ENCODE measurements at regions not wholly inside any gene's neighbourhood (a gene's known extent, or its start where the extent isn't known, plus 50 kb on each side); places are given as distances from the start of the nearest gene placed in this dataset.

DNA sequence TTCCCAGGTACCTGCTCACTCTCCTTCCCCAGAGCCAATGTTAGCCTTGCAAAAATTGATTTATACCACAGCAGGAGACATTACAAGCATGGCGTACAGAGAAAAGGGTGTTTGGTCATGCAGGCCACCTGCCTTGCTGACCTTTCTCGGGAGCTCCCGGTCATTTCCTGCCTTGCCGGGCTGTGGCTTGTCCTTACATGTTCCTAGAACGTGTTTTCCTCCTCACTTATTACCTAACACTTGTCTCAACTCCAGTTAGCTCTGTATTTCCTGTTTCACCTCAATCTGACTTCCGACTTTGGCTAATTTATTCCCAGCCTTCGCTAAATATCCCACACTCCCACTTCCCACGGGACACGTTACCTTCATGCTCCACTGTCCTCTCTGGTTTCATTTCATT lies 282.5 kb downstream of the ICE1 start:
- H3K9me3 ChIP-seq (replicated peaks; ENCODE audit: control insufficient read depth, insufficient read depth, low read length): no peaks in the 10 kb centered on the region
- DNase-seq (ENCODE audit: low read depth, low spot score): no peak
- ChIA-PET CTCF (no interaction called here), POLR2A (no interaction called here)
- no peaks in the 10 kb centered on the region for H3K9me1 ChIP-seq (replicated peaks; ENCODE audit: control insufficient read depth, extremely low read depth, insufficient read depth, low read length)
- H3K79me2 ChIP-seq (ENCODE audit: control insufficient read depth, insufficient read depth, low read length): no peaks in the 10 kb centered on the region
- H3K4me2 ChIP-seq (ENCODE audit: insufficient read depth, low read length): no peak overlapping the region
- intact Hi-C loops (cut with micrococcal nuclease): no loop called here
- TF ChIP-seq POLR2A (IDR thresholded peaks at IDR 0.05; ENCODE audit: low read depth, low read length) (no peak), EZH2 (IDR thresholded peaks at IDR 0.05; ENCODE audit: borderline replicate concordance, low read depth, low read length, severe bottlenecking) (no peak), GATA2 (IDR thresholded peaks at IDR 0.05; ENCODE audit: insufficient read depth, insufficient read length, low read depth, low read length) (no peak), MYC (IDR thresholded peaks at IDR 0.05; ENCODE audit: low read depth, low read length) (no peak), JUN (IDR thresholded peaks at IDR 0.05; ENCODE audit: borderline replicate concordance, insufficient read depth, insufficient read length, low read depth) (no peak), POLR2AphosphoS5 (IDR thresholded peaks at IDR 0.05; ENCODE audit: insufficient read depth, low read depth, low read length) (no peak), FOS (IDR thresholded peaks at IDR 0.05; ENCODE audit: borderline replicate concordance, insufficient read depth, low read length) (no peak)
- TF ChIP-seq, protein P1, sequence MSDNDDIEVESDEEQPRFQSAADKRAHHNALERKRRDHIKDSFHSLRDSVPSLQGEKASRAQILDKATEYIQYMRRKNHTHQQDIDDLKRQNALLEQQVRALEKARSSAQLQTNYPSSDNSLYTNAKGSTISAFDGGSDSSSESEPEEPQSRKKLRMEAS (IDR thresholded peaks at IDR 0.05; ENCODE audit: insufficient read depth, insufficient read length): no peak
- TF ChIP-seq, protein P2, sequence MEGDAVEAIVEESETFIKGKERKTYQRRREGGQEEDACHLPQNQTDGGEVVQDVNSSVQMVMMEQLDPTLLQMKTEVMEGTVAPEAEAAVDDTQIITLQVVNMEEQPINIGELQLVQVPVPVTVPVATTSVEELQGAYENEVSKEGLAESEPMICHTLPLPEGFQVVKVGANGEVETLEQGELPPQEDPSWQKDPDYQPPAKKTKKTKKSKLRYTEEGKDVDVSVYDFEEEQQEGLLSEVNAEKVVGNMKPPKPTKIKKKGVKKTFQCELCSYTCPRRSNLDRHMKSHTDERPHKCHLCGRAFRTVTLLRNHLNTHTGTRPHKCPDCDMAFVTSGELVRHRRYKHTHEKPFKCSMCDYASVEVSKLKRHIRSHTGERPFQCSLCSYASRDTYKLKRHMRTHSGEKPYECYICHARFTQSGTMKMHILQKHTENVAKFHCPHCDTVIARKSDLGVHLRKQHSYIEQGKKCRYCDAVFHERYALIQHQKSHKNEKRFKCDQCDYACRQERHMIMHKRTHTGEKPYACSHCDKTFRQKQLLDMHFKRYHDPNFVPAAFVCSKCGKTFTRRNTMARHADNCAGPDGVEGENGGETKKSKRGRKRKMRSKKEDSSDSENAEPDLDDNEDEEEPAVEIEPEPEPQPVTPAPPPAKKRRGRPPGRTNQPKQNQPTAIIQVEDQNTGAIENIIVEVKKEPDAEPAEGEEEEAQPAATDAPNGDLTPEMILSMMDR (IDR thresholded peaks at IDR 0.05; ENCODE audit: extremely low read depth in 1 of 2, insufficient read depth in 1 of 2, low read depth in 1 of 2, low read length in 2 of 2): no peak
- H3K27ac ChIP-seq (ENCODE audit: insufficient read depth, low read depth, low read length): no peak overlapping the region
- H3K9ac ChIP-seq (replicated peaks; ENCODE audit: extremely low read depth, insufficient read depth, low read length): no peak overlapping the region
- no peak overlapping the region for H3K4me3 ChIP-seq (replicated peaks in 1 of 3; ENCODE audit: insufficient read depth in 1 of 3, low read depth in 1 of 3, low read length in 3 of 3)
- FAIRE-seq: no peak
- H2AFZ ChIP-seq (ENCODE audit: low read depth, low read length): no peak overlapping the region
- H3K27me3 ChIP-seq (ENCODE audit: control insufficient read depth in 2 of 2, insufficient read depth in 2 of 2, low read length in 2 of 2): no peaks in the 10 kb centered on the region
- H4K20me1 ChIP-seq (replicated peaks; ENCODE audit: control insufficient read depth, extremely low read depth, insufficient read depth, low read length): no peaks in the 10 kb centered on the region
- no peaks in the 10 kb centered on the region for H3K36me3 ChIP-seq (ENCODE audit: control insufficient read depth in 2 of 2, extremely low read depth in 1 of 2, insufficient read depth in 2 of 2, low read length in 2 of 2)
- dilution Hi-C loops (cut with MboI; ENCODE audit: extremely low pct_ligation_motif_present, low sequenced_read_pairs): no loop called here
- no TSS peak for BruUV-seq (replicated peaks)
- H3K4me1 ChIP-seq (ENCODE audit: control insufficient read depth, extremely low read depth, insufficient read depth, low read length): no peaks in the 10 kb centered on the region
